Activated T-helper 1 cell treated with anti-CD3 and anti-CD28 coated beads, Interleukin-12 subunit alpha, Interleukin-12 subunit beta, Interleukin-2, Interleukin-4 antibody, amounts not matched to agents 30 ng/mL and 10 ng/mL and 1 ng/mL, durations not matched to agents 14 hours and 24 hours and 36 hours (primary cell): ENCODE measurements at regions not wholly inside any gene's neighbourhood (a gene's known extent, or its start where the extent isn't known, plus 50 kb on each side); places are given as distances from the start of the nearest gene placed in this dataset.
"Not testable (repeated sequence)": the region's sequence is repeated elsewhere in the genome, so short reads cannot be mapped to it uniquely, and the experiment has no call there.

Source experiments
- DNase-seq: peaks from one replicate; pipeline ENCODE4 v3.0.0; 2021; ENCODE audit warnings: low spot score
- H3K27ac Mint-ChIP-seq: one replicate; pipeline ENCODE4 v1.8.0; 2021; ENCODE audit warnings: mild to moderate bottlenecking, mixed read lengths
- H3K27me3 Mint-ChIP-seq: one replicate; pipeline ENCODE4 v1.8.0; 2022; ENCODE audit warnings: mild to moderate bottlenecking, moderate library complexity, mixed read lengths; ENCODE audit not compliant: insufficient read depth
- H3K36me3 Mint-ChIP-seq: one replicate; pipeline ENCODE4 v1.8.0; 2021; ENCODE audit warnings: low read depth, mixed read lengths
- H3K4me1 Mint-ChIP-seq: one replicate; pipeline ENCODE4 v1.8.0; 2021; ENCODE audit warnings: low read depth, mixed read lengths
- H3K4me3 Mint-ChIP-seq: one replicate; pipeline ENCODE4 v1.8.0; 2021; ENCODE audit warnings: mild to moderate bottlenecking, moderate library complexity, mixed read lengths
- H3K9me3 Mint-ChIP-seq: one replicate; pipeline ENCODE4 v1.8.0; 2021; ENCODE audit warnings: mixed read lengths
- intact Hi-C: fragments of 100-400 bp; cut with micrococcal nuclease; formaldehyde crosslinking; loops from one replicate; pipeline ENCODE4 v1.15.1; 2024

DNA sequence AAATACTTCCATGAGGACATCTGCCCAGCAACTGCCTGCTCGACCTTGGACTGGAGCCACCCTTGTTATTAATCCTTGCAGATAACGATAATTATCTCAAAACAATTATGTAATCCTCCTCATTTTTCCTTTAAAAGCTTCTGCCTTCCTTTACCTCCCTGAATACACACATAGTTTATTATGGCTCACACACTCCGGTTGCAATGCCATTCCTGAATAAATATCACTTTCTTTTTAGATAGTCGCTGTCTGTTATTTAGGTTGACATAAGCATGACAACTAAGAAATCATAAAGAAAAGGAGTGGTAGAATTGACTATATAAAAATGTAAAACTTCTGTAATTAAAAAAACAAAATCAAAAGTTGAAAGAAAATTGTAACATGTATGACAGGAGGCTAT lies 64.8 kb downstream of the B4GALT7 start:
- H3K4me1 Mint-ChIP-seq, DNase-seq, H3K9me3 Mint-ChIP-seq, H3K27ac Mint-ChIP-seq, H3K36me3 Mint-ChIP-seq, H3K4me3 Mint-ChIP-seq, intact Hi-C loops, H3K27me3 Mint-ChIP-seq: not testable (repeated sequence)

GRCh38 chr5:177665172-177665571 lies 65.2 kb downstream of the B4GALT7 start:
- H3K9me3 Mint-ChIP-seq, H3K27me3 Mint-ChIP-seq, H3K27ac Mint-ChIP-seq, H3K36me3 Mint-ChIP-seq, intact Hi-C loops, H3K4me3 Mint-ChIP-seq, DNase-seq, H3K4me1 Mint-ChIP-seq: not testable (repeated sequence)

DNA sequence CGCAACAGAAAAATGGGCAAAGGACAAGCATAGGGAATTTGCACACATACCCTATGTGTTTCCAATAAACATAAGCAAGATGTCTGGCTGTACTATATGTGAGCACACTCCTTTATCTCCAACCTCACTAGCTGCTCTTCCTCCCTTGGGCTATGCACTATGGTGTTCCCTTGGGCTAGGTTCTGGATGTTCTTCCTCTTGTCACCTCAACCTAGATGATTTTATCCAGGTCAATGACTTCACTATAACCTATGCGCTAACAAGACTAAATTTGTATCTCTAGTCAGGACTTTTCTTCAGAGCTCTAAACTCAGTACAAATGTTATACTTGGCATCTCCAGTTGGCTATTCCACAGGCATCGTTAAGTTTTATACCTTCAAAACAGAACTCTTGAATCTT lies 66.0 kb downstream of the B4GALT7 start:
- H3K27me3 Mint-ChIP-seq, H3K4me1 Mint-ChIP-seq, H3K27ac Mint-ChIP-seq, DNase-seq, H3K36me3 Mint-ChIP-seq, intact Hi-C loops, H3K9me3 Mint-ChIP-seq, H3K4me3 Mint-ChIP-seq: not testable (repeated sequence)

DNA sequence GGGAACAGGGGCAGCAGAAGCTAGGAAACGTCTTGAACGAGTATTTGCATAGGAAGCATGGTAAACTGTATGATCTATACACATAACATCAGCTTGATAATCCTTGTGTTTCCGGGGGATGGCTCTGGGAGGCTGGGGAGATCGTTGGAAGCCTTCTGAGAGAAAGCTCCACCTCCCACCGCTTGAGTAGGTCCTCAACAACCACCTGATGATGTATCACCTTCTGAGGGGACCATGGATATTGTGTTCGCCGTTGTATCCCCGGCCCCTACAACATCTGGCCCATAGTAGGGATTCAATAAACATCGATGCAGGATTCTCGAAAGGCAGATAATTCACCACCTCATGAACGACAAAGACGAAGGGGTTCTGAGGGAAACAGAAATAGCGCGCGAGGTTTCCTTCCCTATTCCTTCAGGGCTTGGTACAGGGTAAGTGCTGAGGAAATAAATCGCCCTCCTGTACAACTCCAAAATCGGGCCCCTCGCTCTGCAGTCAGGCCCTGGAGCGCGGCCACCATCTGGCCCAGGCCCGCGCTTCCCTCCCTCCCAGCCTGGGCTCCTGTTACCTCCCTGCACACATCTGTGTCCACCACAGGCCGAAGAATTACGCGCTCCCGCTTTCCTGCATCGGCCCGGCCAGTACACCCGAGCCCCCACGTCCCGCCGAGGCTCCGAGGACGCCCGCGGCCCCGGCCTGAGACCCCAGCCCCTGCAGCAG lies 71.3 kb downstream of the B4GALT7 start:
- H3K4me3 Mint-ChIP-seq, H3K36me3 Mint-ChIP-seq, H3K9me3 Mint-ChIP-seq, H3K4me1 Mint-ChIP-seq, intact Hi-C loops, H3K27ac Mint-ChIP-seq, H3K27me3 Mint-ChIP-seq: not testable (repeated sequence)
- peak; percentile 5 for DNase-seq

DNA sequence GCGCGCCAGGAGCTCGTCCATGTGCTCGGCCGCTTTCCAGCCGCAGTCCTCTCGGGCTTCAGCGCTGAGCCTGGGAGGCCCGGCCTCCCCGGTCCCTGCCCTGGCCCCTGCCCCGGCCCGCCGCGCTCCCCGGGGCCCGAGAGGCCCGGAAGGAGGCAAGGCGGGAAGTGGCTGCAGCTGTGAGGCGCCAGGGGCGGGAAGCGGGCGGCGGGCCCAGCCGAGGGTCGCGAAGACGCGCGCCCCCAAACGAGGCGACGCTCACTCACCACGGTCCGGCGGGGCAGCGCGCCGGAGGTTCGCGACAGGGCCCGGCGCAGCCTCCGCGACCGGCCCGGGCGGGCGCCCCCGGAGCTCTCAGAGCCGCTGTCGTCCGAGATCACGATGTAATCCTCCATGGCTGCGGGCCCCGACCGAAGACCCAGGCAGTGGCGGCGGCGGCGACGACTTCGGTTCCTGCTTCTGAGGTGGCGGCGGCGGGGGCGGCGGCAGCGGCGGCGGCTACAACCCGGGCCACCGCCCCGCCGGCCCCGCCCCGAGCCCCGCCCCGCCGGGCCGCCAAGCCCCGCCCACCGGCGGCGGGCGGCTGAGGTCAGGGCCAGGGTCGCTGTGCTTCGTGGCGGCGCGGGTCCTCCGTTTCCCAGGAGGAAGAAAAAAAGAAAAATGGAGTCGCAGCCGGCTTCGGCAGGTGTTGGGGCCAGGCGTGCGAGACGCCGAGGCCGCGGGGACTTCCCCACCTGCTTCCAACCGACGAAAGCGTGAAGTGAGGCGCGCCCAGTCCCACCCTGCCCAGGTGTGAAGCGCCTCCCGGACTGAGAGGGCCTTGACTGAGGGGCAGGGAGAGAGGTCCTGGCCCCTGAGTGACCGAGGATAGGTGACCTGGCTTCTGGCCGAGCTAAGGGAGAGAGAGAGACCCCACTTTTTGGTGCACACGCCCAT lies 72.1 kb downstream of the B4GALT7 start:
- H3K4me1 Mint-ChIP-seq, H3K27ac Mint-ChIP-seq, H3K9me3 Mint-ChIP-seq, H3K36me3 Mint-ChIP-seq, H3K27me3 Mint-ChIP-seq, intact Hi-C loops: not testable (repeated sequence)
- peak overlapping the region; percentile 19 for H3K4me3 Mint-ChIP-seq
- DNase-seq = peak; percentile 64
